ENCODE measurements at regions not wholly inside any gene's neighbourhood (a gene's known extent, or its start where the extent isn't known, plus 50 kb on each side); places are given as distances from the start of the nearest gene placed in this dataset.

- TF ChIP-seq ASH2L (IDR thresholded peaks at IDR 0.05; ENCODE audit: insufficient read length, low read depth, low read length) (peak; percentile 100), ZNF512 (CRISPR knock-in tag; IDR thresholded peaks at IDR 0.05) (no peak), HIVEP1 (CRISPR knock-in tag; IDR thresholded peaks at IDR 0.05) (no peak), ZNF501 (CRISPR knock-in tag; IDR thresholded peaks at IDR 0.05) (no peak), SMAD3 (CRISPR knock-in tag; IDR thresholded peaks at IDR 0.05) (no peak), ZNF335 (CRISPR knock-in tag; IDR thresholded peaks at IDR 0.05) (no peak), HNF4A (CRISPR knock-in tag; IDR thresholded peaks at IDR 0.05) (peak; percentile 79), ZBTB1 (CRISPR knock-in tag; IDR thresholded peaks at IDR 0.05; ENCODE audit: borderline replicate concordance) (no peak), PHB2 (IDR thresholded peaks at IDR 0.05; ENCODE audit: partially characterized antibody) (no peak), ZNF562 (CRISPR knock-in tag; IDR thresholded peaks at IDR 0.05; ENCODE audit: borderline replicate concordance) (no peak), ATF4 (CRISPR knock-in tag; IDR thresholded peaks at IDR 0.05) (no peak), TBX2 (CRISPR knock-in tag; IDR thresholded peaks at IDR 0.05; ENCODE audit: borderline replicate concordance) (peak; percentile 65; the same call in 1 of the 2 replicates), ZNF275 (CRISPR knock-in tag; IDR thresholded peaks at IDR 0.05; ENCODE audit: borderline replicate concordance) (0 out of 2 replicates have a peak, but pooled peaks have one; percentile 19), TEAD3 (CRISPR knock-in tag; optimal IDR thresholded peaks at IDR 0.05; ENCODE audit: borderline replicate concordance) (peak; percentile 76), ZNF30 (CRISPR knock-in tag; IDR thresholded peaks at IDR 0.05) (no peak), ZNF281 (CRISPR knock-in tag; IDR thresholded peaks at IDR 0.05; ENCODE audit: borderline replicate concordance) (no peak; the same call in 1 of the 2 replicates), HOMEZ (CRISPR knock-in tag; IDR thresholded peaks at IDR 0.05; ENCODE audit: low read depth) (peak; percentile 75; the same call in 1 of the 2 replicates), ZFAT (CRISPR knock-in tag; conservative IDR thresholded peaks at IDR 0.05) (no peak), SP2 (CRISPR knock-in tag; IDR thresholded peaks at IDR 0.05) (no peak), DR1 (CRISPR knock-in tag; IDR thresholded peaks at IDR 0.05) (no peak), SRSF4 (IDR thresholded peaks at IDR 0.05; ENCODE audit: low read depth, low read length, poor library complexity, severe bottlenecking) (no peak)
These were observed 109.0 kb upstream of the SLC35G4 start (continued) for GRCh38 chr18:11500153-11501122.
